PC-9 (cell line): ENCODE measurements at regions not wholly inside any gene's neighbourhood (a gene's known extent, or its start where the extent isn't known, plus 50 kb on each side); places are given as distances from the start of the nearest gene placed in this dataset.

Experiments
- EZH2 ChIP-seq: fragments of 200-600 bp; sonication (generic); IDR thresholded peaks from 2 replicates; pipeline ENCODE4 v1.8.0; 2017; ENCODE audit warnings: antibody characterized with exemption, low read depth
- TF ChIP-seq, protein P1 (sequence below): fragments of 200-600 bp; sonication (generic); conservative IDR thresholded peaks from 2 replicates; pipeline ENCODE4 v1.6.1; 2017; ENCODE audit warnings: mixed run types, antibody characterized with exemption, mild to moderate bottlenecking, moderate library complexity

DNA sequence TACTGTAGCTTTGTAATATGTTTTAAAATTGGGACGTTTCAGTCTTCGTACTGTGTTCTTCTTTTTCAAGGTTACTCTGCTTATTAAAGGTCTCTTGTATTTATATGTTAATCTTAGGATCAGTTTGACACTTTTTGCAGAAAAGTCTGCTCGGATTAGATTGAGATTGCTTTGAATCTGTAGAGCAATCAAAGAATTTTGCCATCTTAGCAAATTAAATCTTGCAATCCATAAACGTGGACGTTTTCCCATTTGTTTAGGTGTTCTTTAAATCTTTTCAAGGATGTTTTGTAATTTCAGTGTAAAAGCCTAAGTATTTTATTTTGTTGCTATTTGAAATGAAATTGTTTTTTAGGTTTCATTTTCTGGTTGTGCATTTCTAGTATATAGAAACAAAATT, 78.0 kb upstream of the GTSF1L start:
- TF ChIP-seq EZH2 = no peak
- TF ChIP-seq, protein P1, sequence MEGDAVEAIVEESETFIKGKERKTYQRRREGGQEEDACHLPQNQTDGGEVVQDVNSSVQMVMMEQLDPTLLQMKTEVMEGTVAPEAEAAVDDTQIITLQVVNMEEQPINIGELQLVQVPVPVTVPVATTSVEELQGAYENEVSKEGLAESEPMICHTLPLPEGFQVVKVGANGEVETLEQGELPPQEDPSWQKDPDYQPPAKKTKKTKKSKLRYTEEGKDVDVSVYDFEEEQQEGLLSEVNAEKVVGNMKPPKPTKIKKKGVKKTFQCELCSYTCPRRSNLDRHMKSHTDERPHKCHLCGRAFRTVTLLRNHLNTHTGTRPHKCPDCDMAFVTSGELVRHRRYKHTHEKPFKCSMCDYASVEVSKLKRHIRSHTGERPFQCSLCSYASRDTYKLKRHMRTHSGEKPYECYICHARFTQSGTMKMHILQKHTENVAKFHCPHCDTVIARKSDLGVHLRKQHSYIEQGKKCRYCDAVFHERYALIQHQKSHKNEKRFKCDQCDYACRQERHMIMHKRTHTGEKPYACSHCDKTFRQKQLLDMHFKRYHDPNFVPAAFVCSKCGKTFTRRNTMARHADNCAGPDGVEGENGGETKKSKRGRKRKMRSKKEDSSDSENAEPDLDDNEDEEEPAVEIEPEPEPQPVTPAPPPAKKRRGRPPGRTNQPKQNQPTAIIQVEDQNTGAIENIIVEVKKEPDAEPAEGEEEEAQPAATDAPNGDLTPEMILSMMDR = no peak
